CD4-positive, alpha-beta T cell treated with Interleukin-1 beta for 1 hour (primary cell): ENCODE measurements at regions not wholly inside any gene's neighbourhood (a gene's known extent, or its start where the extent isn't known, plus 50 kb on each side); places are given as distances from the start of the nearest gene placed in this dataset.

ENCODE experiments used
- DNase-seq, 2 donors: peaks; one replicate each; pipeline ENCODE4 v3.0.0-alpha.2; 2020 to 2022

DNA sequence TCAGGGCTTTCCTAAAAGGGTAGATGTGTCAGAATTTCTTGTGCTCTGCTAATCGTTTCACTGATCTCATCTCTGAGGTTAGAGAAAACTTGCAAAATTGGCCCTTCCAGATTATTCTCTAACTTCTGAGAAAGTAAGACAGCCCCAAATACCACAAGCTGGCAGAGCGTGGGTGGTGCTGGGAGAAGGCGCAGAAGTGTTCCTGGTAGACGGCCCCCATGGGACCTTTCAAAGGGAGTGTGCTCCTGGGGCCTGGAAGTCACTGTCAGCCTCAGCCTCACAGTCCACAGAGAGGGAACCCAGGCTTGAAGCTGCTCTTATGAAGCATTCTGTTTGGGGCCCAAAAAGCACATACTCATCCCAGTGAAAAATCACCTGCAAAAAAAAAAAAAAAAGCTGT, 86.5 kb upstream of the PFN2 start:
- no peak for DNase-seq

DNA sequence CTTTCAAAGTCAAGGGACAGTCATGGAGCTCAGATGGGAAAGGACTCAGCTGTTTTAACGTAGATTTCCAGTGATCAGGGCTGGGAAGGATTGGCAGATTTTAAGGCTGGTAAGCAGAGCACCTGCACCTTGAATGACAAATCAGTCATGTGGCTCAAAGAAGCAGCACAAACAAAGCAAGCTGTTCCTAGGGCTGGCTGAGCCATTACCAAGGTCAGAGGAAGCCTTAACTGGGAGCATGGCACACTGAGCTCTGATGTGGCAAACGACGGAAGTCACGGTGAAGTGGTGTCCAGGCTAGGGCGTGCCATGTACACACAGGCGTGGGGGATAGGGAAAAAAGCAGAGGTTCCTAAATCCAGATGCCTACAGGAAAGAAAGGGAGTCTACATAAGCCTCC, 84.6 kb upstream of the PFN2 start:
- no peak for DNase-seq

DNA sequence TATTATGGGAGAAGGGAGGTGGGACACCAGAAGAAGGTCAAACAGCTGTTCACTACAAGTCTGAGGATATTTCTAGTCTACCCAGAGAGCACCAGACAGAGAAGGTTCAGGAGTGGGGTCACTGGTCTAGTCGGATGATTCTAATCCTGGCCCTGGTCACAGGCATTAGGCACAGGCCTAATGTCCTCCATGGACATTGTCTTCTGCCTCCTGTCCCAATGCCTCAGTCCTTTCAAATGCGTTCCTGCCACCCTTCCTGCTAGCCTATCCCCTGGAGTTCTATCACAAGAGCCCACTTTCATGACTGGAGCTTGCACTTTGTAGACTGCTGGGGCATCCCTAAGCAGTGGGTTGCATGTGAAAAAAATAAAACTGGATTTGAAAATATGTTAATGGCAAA, 83.9 kb upstream of the PFN2 start:
- DNase-seq = no peak

DNA sequence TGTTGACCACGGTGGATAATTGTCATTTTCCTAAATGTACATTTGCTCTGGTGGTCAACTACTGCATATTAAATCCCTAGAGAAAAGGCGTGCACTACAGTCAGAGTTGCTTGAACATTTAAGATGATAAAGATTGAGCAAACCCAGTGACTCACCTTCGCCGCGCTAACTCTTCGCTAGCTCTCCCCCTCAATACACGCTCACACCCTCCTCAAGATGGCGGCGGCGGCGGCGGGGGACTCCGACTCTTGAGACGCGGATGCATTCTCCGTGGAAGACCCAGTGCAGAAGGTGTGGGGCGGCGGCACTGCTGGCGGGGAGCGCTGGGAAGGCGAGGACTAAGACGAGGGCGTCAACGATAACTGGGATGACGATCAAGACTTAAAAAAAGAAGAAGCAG, 79.8 kb upstream of the PFN2 start:
- no peak for DNase-seq

- no peak for DNase-seq
Observed at GRCh38 chr3:150049317-150049716, 78.6 kb upstream of the PFN2 start.

DNA sequence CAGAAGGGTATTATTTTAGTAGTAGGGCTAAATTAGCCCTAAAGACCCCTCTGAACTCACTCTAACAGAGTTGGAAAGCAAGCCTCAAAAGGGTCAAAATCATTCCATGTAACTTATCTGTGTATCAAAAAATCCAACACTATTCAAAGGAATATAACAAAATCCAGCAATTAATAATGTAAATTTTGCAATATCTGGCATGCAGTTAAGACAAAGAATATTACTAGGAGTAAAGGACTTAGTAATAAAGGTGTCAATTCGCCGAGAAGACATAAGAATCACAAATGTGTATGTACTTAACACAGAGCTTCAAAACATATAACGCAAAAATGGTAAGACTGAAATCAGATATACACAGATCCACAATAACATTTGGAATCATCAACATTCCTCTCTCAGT, 71.2 kb upstream of the PFN2 start:
- DNase-seq = no peak

DNA sequence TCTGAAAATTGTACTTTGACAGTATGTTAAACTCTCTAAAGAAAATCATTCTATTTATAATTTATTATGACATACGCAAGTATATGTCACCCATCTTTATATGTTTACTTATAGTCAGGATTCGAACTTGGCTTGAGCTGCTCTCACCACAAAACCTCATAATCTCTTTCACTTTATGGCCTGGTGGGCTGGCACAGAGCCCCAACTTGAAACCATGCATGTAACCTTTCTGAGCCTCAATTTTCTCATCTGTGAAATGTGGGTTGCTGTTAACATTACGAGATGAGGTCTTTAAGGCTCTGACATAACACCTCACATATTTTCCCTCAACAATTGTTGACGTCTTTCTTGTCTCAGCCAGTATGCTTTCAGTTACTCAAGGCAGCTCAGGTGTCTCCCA, 69.4 kb upstream of the PFN2 start:
- no peak for DNase-seq

- no peak for DNase-seq
Observed at GRCh38 chr3:150038830-150039229, 68.1 kb upstream of the PFN2 start.

DNA sequence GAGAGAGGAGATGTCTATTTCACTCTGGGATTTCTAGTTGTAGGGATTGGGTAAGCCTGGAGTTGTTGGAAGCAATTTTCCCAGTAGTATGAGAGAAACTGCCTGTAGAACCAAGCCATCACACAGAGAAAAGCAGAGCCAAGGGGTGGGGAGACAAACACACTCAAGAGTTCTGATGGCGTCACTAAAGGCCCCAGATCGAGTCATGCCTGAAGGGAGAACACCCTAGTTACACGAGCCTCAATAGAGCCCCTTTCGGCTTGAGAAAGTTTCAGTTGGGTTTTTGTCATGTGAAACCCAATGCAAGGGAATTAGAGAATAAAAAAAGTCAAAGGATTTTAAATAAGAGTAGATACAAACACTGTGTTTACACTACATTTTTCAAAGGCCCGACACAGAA, 66.1 kb upstream of the PFN2 start:
- no peak for DNase-seq

GRCh38 chr3:150035910-150036612, 65.4 kb upstream of the PFN2 start:
- no peak for DNase-seq

DNA sequence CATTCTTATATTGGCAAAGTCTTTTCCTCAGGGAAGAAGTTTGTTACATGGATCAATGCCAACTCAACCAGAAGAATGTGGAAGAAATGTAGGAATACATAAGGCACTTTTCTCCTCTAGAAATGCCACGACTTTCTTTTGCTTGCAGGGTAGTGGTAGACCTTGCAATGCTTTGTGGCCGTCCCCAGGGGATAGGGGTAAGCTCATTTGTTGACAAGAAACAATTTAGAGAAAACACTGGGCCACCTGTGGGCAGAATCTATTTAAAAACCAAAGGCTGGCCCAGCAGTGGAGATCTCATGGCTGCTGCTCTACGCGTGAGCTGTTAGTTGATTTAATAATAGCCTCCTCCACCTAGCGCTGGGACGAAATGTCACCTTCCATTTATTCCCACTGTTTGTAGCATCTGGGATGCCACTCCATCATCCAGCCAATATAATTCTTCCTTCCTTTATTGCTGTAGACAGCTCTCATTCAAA, 64.6 kb upstream of the PFN2 start:
- DNase-seq = no peak

- DNase-seq = no peak
Observed at GRCh38 chr3:150033721-150034120, 63.0 kb upstream of the PFN2 start.

DNA sequence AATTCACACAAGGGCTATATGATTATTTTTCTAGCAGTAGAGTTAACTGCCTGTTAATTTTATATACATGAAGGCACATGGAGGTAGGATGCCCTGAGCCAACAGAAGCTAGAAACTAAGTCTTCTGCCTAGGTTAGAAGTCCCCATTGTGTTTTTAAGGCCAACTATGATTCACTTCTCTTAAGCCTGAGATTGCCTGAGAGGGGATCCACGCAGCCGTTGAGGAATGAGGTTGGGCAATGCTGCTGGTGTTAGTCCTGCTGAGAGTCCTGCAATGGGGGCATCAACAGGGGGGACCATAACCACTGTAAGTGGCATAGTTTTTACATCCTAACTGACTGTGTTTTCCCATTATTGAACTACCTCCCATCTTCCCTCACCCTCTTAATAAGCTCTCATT, 60.1 kb upstream of the PFN2 start:
- DNase-seq = no peak

DNA sequence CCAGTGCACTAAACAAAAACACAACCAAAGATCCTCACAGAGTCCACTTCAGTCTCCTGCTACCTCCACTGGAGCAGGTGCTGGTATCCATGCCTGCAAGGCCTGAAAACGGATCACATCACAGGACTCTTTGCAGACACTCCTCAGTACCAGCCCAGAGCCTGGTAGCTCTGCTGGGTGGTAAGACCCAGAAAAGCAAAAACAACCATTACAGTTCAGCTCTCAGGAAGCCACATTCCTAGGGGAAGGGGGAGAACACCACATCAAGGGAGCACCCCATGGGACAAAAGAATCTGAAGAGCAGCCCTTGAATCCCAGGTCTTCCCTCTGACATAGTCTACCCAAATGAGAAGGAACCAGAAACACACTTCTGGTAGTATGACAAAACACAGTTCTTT, 52.5 kb upstream of the PFN2 start:
- DNase-seq = no peak

DNA sequence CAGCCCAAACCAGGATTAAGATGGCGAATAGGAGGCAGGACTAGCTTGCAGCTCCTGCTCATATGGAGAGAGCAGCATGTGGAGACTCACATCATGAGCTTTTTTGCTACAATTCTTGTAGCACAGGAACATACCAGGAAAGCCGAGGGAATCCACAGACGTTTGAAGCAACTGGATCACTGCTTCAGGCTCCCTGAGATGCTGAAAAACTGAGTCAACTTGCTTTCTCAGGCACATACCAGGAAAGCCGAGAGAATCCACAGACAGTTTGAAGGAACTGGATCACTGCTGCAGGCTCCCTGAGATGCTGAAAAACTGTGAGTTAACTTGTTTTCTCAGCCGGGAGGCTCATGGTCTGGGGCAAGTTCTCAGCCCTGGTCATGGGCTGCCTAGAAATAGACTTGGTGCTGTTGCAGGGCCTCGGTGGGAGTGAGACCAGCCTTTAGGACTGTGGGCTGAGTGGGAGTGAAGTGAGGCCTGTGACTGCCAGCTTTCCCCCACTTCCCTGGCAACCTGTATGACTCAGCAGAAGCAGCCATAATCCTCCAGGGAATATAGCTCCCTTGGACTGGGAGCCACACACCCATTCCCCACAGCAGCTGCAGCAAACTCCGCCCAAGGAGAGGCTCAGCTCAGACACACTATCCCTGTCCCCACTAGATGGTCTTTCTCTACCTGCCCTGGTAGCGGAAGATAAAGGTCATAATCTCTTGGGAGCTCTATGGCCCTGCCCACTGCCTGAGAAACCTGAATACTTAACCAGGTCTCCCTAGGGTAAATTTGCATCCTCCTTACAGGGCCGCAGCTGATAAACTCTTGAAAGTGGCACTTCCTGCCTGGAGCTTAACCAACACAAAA, 51.9 kb upstream of the PFN2 start:
- no peak for DNase-seq

DNA sequence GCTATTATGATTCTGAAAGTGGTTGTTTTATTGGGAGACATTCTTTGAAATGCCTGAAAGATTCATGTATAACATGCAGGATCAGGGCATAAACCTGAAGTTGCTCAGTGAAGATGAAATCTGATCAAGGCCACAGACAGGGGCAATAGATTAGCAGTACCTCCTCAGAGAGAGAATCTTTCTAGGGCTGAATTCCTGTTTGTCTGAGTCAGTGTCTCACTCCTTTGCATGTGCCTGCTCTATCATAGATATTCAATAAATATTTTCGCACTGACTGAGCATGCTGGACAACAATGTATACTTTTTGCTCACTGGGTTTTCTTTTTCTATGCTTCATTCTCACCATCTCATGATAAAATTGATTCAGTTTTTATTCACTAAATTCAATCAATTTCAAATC, 49.8 kb upstream of the PFN2 start:
- DNase-seq = no peak
